MM.1S (cell line): ENCODE measurements at regions not wholly inside any gene's neighbourhood (a gene's known extent, or its start where the extent isn't known, plus 50 kb on each side); places are given as distances from the start of the nearest gene placed in this dataset.

ENCODE experiments used
- CTCF ChIP-seq: fragments of 300-600 bp; sonication (generic); IDR thresholded peaks from 2 replicates; pipeline ENCODE4 v1.5.1; 2016; ENCODE audit warnings: antibody characterized with exemption, low read length, mixed read lengths
- EZH2phosphoT487 ChIP-seq: fragments of 300-600 bp; sonication (generic); IDR thresholded peaks from 2 replicates; pipeline ENCODE4 v1.6.1; 2018; ENCODE audit warnings: antibody characterized with exemption, low read length

DNA sequence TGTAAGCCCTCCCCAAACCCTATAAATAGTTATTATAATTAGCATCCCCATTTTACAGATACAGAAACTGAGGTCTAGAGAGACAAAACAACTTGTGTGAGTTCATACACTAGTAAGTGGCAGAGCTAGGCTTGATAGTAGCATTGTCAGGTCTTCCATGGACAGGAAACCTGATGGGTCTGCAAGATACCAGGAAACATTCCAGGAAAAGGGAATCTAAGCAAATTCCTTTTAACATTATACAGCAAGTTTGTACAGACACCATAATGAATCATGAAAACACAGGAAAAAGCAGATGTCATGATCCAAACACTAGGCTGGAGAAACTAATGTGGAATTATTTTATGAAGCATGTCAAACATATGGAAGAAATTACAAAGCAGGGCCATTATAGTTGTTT lies 89.1 kb upstream of the KCNK2 start:
- TF ChIP-seq CTCF (no peak), EZH2phosphoT487 (no peak)
